ENCODE measurements at regions not wholly inside any gene's neighbourhood (a gene's known extent, or its start where the extent isn't known, plus 50 kb on each side); places are given as distances from the start of the nearest gene placed in this dataset.
"Not testable (repeated sequence)": the region's sequence is repeated elsewhere in the genome, so short reads cannot be mapped to it uniquely, and the experiment has no call there.

DNA sequence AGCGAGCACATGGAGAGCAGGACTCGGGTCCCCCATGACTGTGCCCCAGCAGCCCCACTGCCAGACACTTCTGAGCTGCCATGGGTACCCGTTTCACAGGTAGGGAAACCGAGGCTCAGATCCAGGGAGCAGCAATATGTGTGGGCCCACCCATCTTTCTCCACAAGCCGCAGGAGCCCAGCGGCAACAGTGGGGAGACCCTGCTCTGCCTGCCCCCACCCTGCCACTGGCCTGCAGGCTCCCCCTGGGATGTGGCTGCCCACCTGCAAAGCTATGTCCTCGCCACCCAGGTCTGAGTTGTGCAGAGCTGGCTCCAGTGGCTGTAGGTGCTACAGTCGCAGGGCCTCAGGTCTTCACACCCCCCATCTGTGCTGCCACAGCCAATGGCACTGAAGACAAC lies 50.6 kb upstream of the C1QTNF9B start:
- no peak for DNase-seq (ENCODE audit: low read depth)

DNA sequence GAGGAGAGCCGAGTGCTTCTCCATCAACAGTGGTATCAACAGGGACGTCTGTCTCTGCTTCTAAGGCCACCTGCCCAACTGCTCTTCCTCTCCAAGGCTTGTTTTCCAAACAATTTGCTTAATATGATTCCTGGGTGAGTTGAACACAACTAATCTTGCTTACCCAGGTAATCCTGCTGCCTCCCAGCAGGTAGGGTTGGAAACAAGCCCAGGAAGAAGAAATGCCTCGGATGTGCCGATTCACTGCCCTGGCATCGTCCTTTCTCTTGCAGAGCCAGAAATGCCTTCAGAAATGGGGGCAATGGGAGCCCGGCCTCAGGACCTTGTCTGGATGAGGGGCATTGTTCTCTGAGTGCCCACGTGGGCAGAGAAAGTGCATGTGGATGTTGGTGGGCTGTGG lies 51.9 kb upstream of the C1QTNF9B start:
- no peak for DNase-seq (ENCODE audit: low read depth)

- DNase-seq (ENCODE audit: low read depth) = no peak
These were observed 52.4 kb upstream of the C1QTNF9B start for GRCh38 chr13:23949736-23950135.

- no peak for DNase-seq (ENCODE audit: low read depth)
These were observed 53.6 kb upstream of the C1QTNF9B start for GRCh38 chr13:23950736-23951510.

DNA sequence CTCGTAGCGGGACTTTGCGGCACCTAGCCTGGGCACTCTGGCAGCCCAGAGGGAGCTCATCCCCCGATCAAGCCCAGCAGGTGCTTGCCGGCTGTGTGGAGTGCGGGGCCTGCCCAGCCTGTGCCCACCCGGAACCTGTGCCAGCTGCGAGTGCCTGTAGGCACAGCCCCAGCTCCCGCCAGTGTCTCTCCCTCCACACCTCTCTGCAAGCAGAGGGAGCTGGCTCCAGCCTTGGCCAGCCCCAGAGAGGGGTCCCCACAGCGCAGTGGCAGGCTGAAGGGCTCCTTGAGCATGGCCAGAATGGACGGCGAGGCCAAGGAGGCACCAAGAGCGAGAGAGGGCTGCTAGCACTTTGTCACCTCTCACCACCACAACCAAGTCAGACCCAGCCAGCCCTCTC lies 55.5 kb upstream of the C1QTNF9B start:
- no peak for DNase-seq (ENCODE audit: low read depth)

- no peak for DNase-seq (ENCODE audit: low read depth)
These were observed 56.7 kb upstream of the C1QTNF9B start for GRCh38 chr13:23953860-23954512.

DNA sequence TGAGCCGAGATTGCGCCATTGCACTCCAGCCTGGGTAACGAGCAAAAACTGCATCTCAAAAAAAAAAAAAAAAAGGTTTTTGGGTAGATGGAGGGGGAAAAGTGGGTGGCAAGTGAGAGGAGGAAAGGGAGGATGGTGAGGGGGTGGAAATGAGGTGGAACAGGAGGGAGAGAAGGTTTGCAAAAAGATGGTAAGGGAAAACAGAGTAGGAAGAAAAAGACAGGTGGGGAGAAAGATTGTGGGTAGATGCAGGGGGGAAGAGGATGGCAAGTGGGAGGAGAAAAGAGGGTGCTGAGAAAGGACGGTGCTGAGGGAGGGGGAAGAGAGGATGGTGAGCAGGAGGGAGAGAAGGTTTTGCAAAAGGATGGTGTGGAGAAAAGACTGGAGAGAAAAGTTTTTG lies 57.8 kb upstream of the C1QTNF9B start:
- DNase-seq (ENCODE audit: low read depth) = no peak

DNA sequence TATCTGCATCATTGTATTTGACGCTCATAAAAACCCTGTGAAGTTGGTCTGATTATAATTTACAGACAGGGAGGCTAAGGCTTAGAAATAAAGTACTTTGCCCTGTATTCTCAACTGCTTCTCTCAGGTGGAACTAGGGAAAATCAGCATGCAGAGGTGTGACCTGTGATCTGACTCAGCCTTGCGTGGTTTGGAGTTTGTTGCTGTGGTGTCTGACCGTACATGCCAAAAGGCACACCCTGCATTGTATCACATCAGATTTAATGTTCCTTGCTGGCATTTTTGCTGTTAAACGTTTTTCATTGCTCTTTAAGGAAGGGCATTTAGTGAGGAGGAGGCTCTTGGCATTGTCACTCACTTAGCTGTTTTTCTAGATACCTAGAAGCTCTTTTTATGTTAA lies 58.8 kb upstream of the C1QTNF9B start:
- no peak for DNase-seq (ENCODE audit: low read depth)

DNA sequence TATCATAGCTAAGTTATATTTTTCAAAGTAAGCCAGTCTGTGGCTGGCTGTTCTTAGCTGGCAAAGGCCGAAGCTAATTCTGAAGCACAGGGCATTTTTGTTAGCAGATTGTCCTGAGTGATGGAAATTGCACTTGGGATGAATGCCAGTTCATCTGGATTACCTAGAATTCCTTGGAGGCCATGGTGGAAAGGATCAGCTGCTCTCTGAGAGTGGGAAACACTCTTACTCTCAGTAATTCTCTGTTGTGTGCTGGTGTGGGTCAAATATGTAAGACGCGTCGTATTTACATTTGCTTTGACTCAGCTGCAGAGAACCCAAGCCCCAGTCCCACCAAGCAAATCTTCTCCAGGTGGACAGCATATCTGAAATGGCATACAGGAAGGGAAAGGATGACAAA lies 60.7 kb upstream of the C1QTNF9B start:
- DNase-seq (ENCODE audit: low read depth) = no peak

GRCh38 chr13:23959231-23959862 lies 62.0 kb upstream of the C1QTNF9B start:
- DNase-seq (ENCODE audit: low read depth) = no peak

DNA sequence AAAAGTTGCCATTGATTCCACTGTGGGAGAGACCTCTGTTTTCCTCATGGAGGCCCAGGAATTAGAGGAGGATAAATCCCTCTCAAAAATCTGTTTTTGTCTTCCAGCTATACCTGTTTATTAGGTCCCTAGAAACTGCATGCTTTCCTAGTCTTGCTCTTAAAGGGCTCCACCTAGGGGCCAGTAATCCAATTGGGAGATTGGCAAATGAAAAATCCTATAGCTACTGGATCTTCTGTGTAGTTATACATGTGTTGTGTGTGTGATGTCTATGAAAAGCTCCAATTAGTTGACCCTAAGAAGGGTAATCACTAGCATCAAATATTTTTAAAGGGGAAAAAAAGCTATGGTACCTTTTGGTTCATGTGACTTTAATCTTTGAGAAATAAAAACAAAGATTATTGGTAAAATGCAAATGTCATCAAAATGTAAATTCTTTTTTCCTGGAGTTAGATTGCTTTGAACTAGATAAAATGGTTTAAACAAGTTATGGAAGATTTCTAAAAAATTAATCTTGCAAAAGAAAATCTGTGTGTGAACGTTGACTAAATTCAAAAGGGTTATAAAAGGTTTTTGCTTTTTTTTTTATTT lies 63.4 kb upstream of the C1QTNF9B start:
- no peak for DNase-seq (ENCODE audit: low read depth)

- no peak for DNase-seq (ENCODE audit: low read depth)
These were observed 66.1 kb upstream of the C1QTNF9B start for GRCh38 chr13:23963184-23963931.

- no peak for DNase-seq (ENCODE audit: low read depth)
These were observed 66.6 kb upstream of the C1QTNF9B start for GRCh38 chr13:23963947-23964346.

- no peak for DNase-seq (ENCODE audit: low read depth)
These were observed 68.0 kb upstream of the C1QTNF9B start for GRCh38 chr13:23965346-23965745.

- DNase-seq (ENCODE audit: low read depth) = no peak
These were observed 69.0 kb upstream of the C1QTNF9B start for GRCh38 chr13:23966221-23966690.

GRCh38 chr13:23966691-23967615 lies 69.7 kb upstream of the C1QTNF9B start:
- DNase-seq (ENCODE audit: low read depth) = no peak

DNA sequence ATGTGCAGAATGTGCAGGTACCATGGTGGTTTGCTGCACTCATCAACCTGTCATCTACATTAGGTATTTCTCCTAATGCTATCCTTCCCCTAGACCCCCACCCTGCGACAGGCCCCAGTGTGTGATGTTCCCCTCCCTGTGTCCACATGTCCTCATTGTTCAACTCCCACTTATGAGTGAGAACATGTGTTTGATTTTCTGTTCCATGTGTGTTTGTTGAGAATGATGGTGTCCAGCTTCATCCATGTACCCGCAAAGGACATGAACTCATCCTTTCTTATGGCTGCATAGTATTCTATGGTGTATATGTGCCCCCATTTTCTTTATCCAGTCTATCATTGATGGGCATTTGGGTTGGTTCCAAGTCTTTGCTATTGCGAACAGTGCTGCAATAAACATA lies 70.5 kb upstream of the C1QTNF9B start:
- not testable (repeated sequence) for DNase-seq (ENCODE audit: low read depth)

- DNase-seq (ENCODE audit: low read depth) = no peak
These were observed 72.3 kb upstream of the C1QTNF9B start for GRCh38 chr13:23969647-23970046.

- DNase-seq (ENCODE audit: low read depth) = no peak
These were observed 82.3 kb upstream of the C1QTNF9B start for GRCh38 chr13:23979361-23980159.

GRCh38 chr13:23980160-23980551 lies 82.9 kb upstream of the C1QTNF9B start:
- DNase-seq (ENCODE audit: low read depth) = peak; percentile 82

Data from stimulated activated CD4-positive, alpha-beta T cell treated with anti-CD3 and anti-CD28 coated beads, Interleukin-2, amount 100 ng/mL, for 4 hours (primary cell).